Vagina (tissue), 2 donors: ENCODE measurements at regions not wholly inside any gene's neighbourhood (a gene's known extent, or its start where the extent isn't known, plus 50 kb on each side); places are given as distances from the start of the nearest gene placed in this dataset.

ENCODE experiments used
- DNase-seq, 2 donors: peaks; one replicate each; pipeline ENCODE4 v3.0.0-alpha.2; 2017; ENCODE audit errors: extremely low spot score in 2 of 2
- H3K27ac ChIP-seq: fragments of 200-600 bp; sonication (generic); one replicate; pipeline ENCODE4 v1.5.1; 2019
- H3K27me3 ChIP-seq: fragments of 200-600 bp; sonication (generic); one replicate; pipeline ENCODE4 v1.5.1; 2019
- H3K36me3 ChIP-seq, 2 donors: fragments of 200-600 bp; sonication (generic); one replicate each; pipeline ENCODE4 v1.5.1; 2017 to 2019
- H3K4me1 ChIP-seq: fragments of 200-600 bp; sonication (generic); one replicate; pipeline ENCODE4 v1.5.1; 2019
- H3K4me3 ChIP-seq, 2 donors: fragments of 200-600 bp; sonication (generic); 1 replicate in 1 of 2; 2 replicates in 1 of 2; pipeline ENCODE4 v1.5.1; 2016 to 2019
- H3K9me3 ChIP-seq: fragments of 200-600 bp; sonication (generic); one replicate; pipeline ENCODE4 v1.5.1; 2019
- CTCF ChIP-seq, 3 experiments: fragments of 450-650 bp in 2 of 3; fragments of 200-600 bp in 1 of 3; sonication (generic) in 1 of 3; IDR thresholded peaks; one replicate each; pipeline ENCODE4 v1.5.1; 2017 to 2019; ENCODE audit warnings: antibody characterized with exemption in 3 of 3, mild to moderate bottlenecking in 2 of 3, moderate library complexity in 2 of 3
- POLR2A ChIP-seq, 2 donors: fragments of 450-650 bp; IDR thresholded peaks; one replicate each; pipeline ENCODE4 v1.6.1; 2017; ENCODE audit warnings: antibody characterized with exemption in 2 of 2, mild to moderate bottlenecking in 2 of 2, moderate library complexity in 2 of 2
- POLR2AphosphoS5 ChIP-seq, 2 donors: sonication (generic); formaldehyde crosslinking; IDR thresholded peaks; one replicate each; pipeline ENCODE4 v1.9.0; 2017; ENCODE audit warnings: antibody characterized with exemption in 2 of 2, mild to moderate bottlenecking in 2 of 2, low read depth in 1 of 2; ENCODE audit not compliant: insufficient read depth in 1 of 2
- intact Hi-C: fragments of 100-400 bp; cut with DNase I; formaldehyde crosslinking; loops from one replicate; pipeline ENCODE4 v1.15.1; 2023

- intact Hi-C loops: no loop called here
- Histone ChIP-seq H3K27me3 (no peaks in the 10 kb centered on the region), H3K27ac (no peak overlapping the region), H3K36me3 (no peaks in the 10 kb centered on the region), H3K4me3 (no peak overlapping the region), H3K9me3 (no peaks in the 10 kb centered on the region), H3K4me1 (no peaks in the 10 kb centered on the region)
- TF ChIP-seq CTCF (IDR thresholded peaks at IDR 0.05) (no peak), POLR2AphosphoS5 (IDR thresholded peaks at IDR 0.05; ENCODE audit: insufficient read depth in 1 of 2, low read depth in 1 of 2) (no peak), POLR2A (IDR thresholded peaks at IDR 0.05) (no peak)
- DNase-seq: no peak
These were observed 189.9 kb upstream of the PELI2 start for GRCh38 chr14:55928276-55928675.

GRCh38 chr14:55929136-55929535, 189.1 kb upstream of the PELI2 start:
- intact Hi-C loops: no loop called here
- H3K4me3 ChIP-seq: no peak overlapping the region
- TF ChIP-seq POLR2A (IDR thresholded peaks at IDR 0.05) (no peak), CTCF (IDR thresholded peaks at IDR 0.05) (no peak)

GRCh38 chr14:55930016-55930784, 188.0 kb upstream of the PELI2 start:
- Histone ChIP-seq H3K9me3 (peaks cover 7% of the 10 kb centered on the region), H3K4me1 (no peaks in the 10 kb centered on the region), H3K27ac (no peak overlapping the region), H3K4me3 (no peak overlapping the region), H3K36me3 (no peaks in the 10 kb centered on the region), H3K27me3 (no peaks in the 10 kb centered on the region)
- no peak for DNase-seq
- intact Hi-C loops: no loop called here
- TF ChIP-seq CTCF (IDR thresholded peaks at IDR 0.05) (no peak), POLR2A (IDR thresholded peaks at IDR 0.05) (no peak), POLR2AphosphoS5 (IDR thresholded peaks at IDR 0.05; ENCODE audit: insufficient read depth in 1 of 2, low read depth in 1 of 2) (no peak)

More at GRCh38 chr14:55929136-55929535, 189.1 kb upstream of the PELI2 start:
- Histone ChIP-seq H3K4me1 (no peaks in the 10 kb centered on the region), H3K36me3 (no peaks in the 10 kb centered on the region), H3K27me3 (no peaks in the 10 kb centered on the region), H3K9me3 (peaks cover 4% of the 10 kb centered on the region), H3K27ac (no peak overlapping the region)
- DNase-seq: no peak

GRCh38 chr14:55936691-55937090, 181.5 kb upstream of the PELI2 start:
- TF ChIP-seq POLR2AphosphoS5 (IDR thresholded peaks at IDR 0.05; ENCODE audit: insufficient read depth in 1 of 2, low read depth in 1 of 2) (no peak), CTCF (IDR thresholded peaks at IDR 0.05) (no peak), POLR2A (IDR thresholded peaks at IDR 0.05) (no peak)
- Histone ChIP-seq H3K9me3 (peaks cover 7% of the 10 kb centered on the region), H3K27ac (no peak overlapping the region), H3K4me3 (no peak overlapping the region), H3K27me3 (no peaks in the 10 kb centered on the region), H3K4me1 (no peaks in the 10 kb centered on the region), H3K36me3 (no peaks in the 10 kb centered on the region)
- DNase-seq: no peak
- intact Hi-C loops: no loop called here

GRCh38 chr14:55938249-55938791, 179.9 kb upstream of the PELI2 start:
- intact Hi-C loops: no loop called here
- no peak for DNase-seq
- no peak overlapping the region for H3K27ac ChIP-seq
- TF ChIP-seq POLR2AphosphoS5 (IDR thresholded peaks at IDR 0.05; ENCODE audit: insufficient read depth in 1 of 2, low read depth in 1 of 2) (peak in 1 of 2 donors; percentile 22), POLR2A (IDR thresholded peaks at IDR 0.05) (no peak)
- no peak overlapping the region for H3K4me3 ChIP-seq
- peaks cover 7% of the 10 kb centered on the region for H3K9me3 ChIP-seq
- H3K4me1 ChIP-seq: no peaks in the 10 kb centered on the region
- no peaks in the 10 kb centered on the region for H3K36me3 ChIP-seq
- no peaks in the 10 kb centered on the region for H3K27me3 ChIP-seq
